ENCODE measurements at regions not wholly inside any gene's neighbourhood (a gene's known extent, or its start where the extent isn't known, plus 50 kb on each side); places are given as distances from the start of the nearest gene placed in this dataset.

- TF ChIP-seq, protein P1, sequence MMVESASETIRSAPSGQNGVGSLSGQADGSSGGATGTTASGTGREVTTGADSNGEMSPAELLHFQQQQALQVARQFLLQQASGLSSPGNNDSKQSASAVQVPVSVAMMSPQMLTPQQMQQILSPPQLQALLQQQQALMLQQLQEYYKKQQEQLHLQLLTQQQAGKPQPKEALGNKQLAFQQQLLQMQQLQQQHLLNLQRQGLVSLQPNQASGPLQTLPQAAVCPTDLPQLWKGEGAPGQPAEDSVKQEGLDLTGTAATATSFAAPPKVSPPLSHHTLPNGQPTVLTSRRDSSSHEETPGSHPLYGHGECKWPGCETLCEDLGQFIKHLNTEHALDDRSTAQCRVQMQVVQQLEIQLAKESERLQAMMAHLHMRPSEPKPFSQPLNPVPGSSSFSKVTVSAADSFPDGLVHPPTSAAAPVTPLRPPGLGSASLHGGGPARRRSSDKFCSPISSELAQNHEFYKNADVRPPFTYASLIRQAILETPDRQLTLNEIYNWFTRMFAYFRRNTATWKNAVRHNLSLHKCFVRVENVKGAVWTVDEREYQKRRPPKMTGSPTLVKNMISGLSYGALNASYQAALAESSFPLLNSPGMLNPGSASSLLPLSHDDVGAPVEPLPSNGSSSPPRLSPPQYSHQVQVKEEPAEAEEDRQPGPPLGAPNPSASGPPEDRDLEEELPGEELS (CRISPR knock-in tag; IDR thresholded peaks at IDR 0.05; ENCODE audit: borderline replicate concordance): no peak
- TF ChIP-seq TRIM25 (IDR thresholded peaks at IDR 0.05; ENCODE audit: borderline replicate concordance): no peak
- no peak for TF ChIP-seq ZNF217 (CRISPR knock-in tag; IDR thresholded peaks at IDR 0.05)
- no peak for TF ChIP-seq SREBF2 (CRISPR knock-in tag; IDR thresholded peaks at IDR 0.05)
- TF ChIP-seq MTA2 (IDR thresholded peaks at IDR 0.05; ENCODE audit: low read depth): peak; percentile 65; the same call in 1 of the 2 replicates
- no peak for TF ChIP-seq NCOA1 (IDR thresholded peaks at IDR 0.05; ENCODE audit: low read depth)
- no peak for TF ChIP-seq ZNF699 (CRISPR knock-in tag; IDR thresholded peaks at IDR 0.05; ENCODE audit: insufficient replicate concordance)
- TF ChIP-seq TBP (optimal IDR thresholded peaks at IDR 0.05; ENCODE audit: low read depth, low read length): no peak
- TF ChIP-seq POLR2H (tag; IDR thresholded peaks at IDR 0.05; ENCODE audit: low read depth): no peak
- TF ChIP-seq POLR3G (IDR thresholded peaks at IDR 0.05; ENCODE audit: extremely low read depth, insufficient read length, insufficient replicate concordance): no peak
- no peak for TF ChIP-seq MXD1 (CRISPR knock-in tag; IDR thresholded peaks at IDR 0.05; ENCODE audit: borderline replicate concordance, poor library complexity, severe bottlenecking)
- TF ChIP-seq IFI16 (CRISPR knock-in tag; IDR thresholded peaks at IDR 0.05): no peak
- no peak for TF ChIP-seq ARID3B (CRISPR knock-in tag; IDR thresholded peaks at IDR 0.05; ENCODE audit: borderline replicate concordance)
- TF ChIP-seq ZNF431 (CRISPR knock-in tag; IDR thresholded peaks at IDR 0.05): no peak
- no peak for TF ChIP-seq KLF6 (CRISPR knock-in tag; IDR thresholded peaks at IDR 0.05; ENCODE audit: borderline replicate concordance)
Observed at GRCh38 chr5:57067597-57067924, 106.3 kb upstream of the GPBP1 start (continued).
